HepG2 (cell line): ENCODE measurements at regions not wholly inside any gene's neighbourhood (a gene's known extent, or its start where the extent isn't known, plus 50 kb on each side); places are given as distances from the start of the nearest gene placed in this dataset.

Experiments
- ATAC-seq: fragments of 200-7000 bp; cut with Tn5 transposase; 3 replicates; pipeline ENCODE4 v1.9.1; 2020; ENCODE audit warnings: mild to moderate bottlenecking, moderate library complexity
- BruUV-seq: library from RNA; stranded (reverse); fragments of 400-500 nt; replicated peaks from 2 replicates; lab custom pipeline; 2021; lab: Mats Ljungman, UMichigan
- CTCF ChIA-PET: fragments of 300-600 bp; formaldehyde crosslinking; extraction: SDS; loops from one replicate; lab custom pipeline; 2021; ENCODE audit warnings: low total read pairs, inconsistent platforms, low intra/inter-chr PET ratio; lab: Yijun Ruan, JAX
- POLR2A ChIA-PET: fragments of 350-600 bp; sonication (Branson Sonifier 250); formaldehyde crosslinking; loops from one replicate; lab custom pipeline; 2020; ENCODE audit warnings: antibody characterized with exemption, inconsistent platforms; lab: Yijun Ruan, JAX
- DNase-seq: peaks from one replicate; pipeline ENCODE4 v3.0.0-alpha.2; 2015; ENCODE audit warnings: low spot score
- FAIRE-seq: peaks from 3 replicates; lab custom pipeline; 2011; peaks lifted over from hg19 to GRCh38; lab: Jason Lieb, UNC
- H2AFZ ChIP-seq: one replicate; pipeline ENCODE4 v1.6.1; 2011; ENCODE audit warnings: low read length, inconsistent platforms
- H3K27ac ChIP-seq: fragments of 300-600 bp; 3 replicates; pipeline ENCODE4 v1.8.0; 2011; ENCODE audit warnings: mixed run types, mild to moderate bottlenecking, mixed read lengths, low read length, inconsistent platforms; ENCODE audit not compliant: insufficient read depth; ENCODE audit errors: extremely low read length
- H3K27me3 ChIP-seq, 2 experiments: fragments of 200-600 bp in 1 of 2; 2 replicates in 1 of 2; 3 replicates in 1 of 2; pipeline versions ENCODE4 v1.6.0 to v1.8.0; 2011; ENCODE audit warnings: low read length in 2 of 2, mild to moderate bottlenecking in 2 of 2, moderate library complexity in 2 of 2, inconsistent platforms in 1 of 2; ENCODE audit not compliant: insufficient read depth in 2 of 2, control insufficient read depth in 1 of 2
- H3K36me3 ChIP-seq, 2 experiments: fragments of 200-600 bp in 1 of 2; replicated peaks in 1 of 2; 2 replicates in 1 of 2; 3 replicates in 1 of 2; pipeline versions ENCODE4 v1.5.1 to v1.8.0; 2011; ENCODE audit warnings: low read length in 2 of 2, inconsistent platforms in 1 of 2; ENCODE audit not compliant: insufficient read depth in 2 of 2, control insufficient read depth in 1 of 2
- H3K4me1 ChIP-seq: 2 replicates; pipeline ENCODE4 v1.5.1; 2012; ENCODE audit warnings: low read length, inconsistent platforms; ENCODE audit not compliant: insufficient read depth
- H3K4me2 ChIP-seq: 2 replicates; pipeline ENCODE4 v1.6.0; 2011; ENCODE audit warnings: low read depth, low read length, inconsistent platforms
- H3K4me3 ChIP-seq, 3 experiments: fragments of 200-600 bp in 1 of 3; sonication (generic), shearing (Covaris generic) in 1 of 3; replicated peaks in 1 of 3; 2 replicates each; pipeline ENCODE4 v1.5.1; 2011 to 2016; ENCODE audit warnings: low read length in 3 of 3, inconsistent platforms in 2 of 3, low read depth in 2 of 3, mild to moderate bottlenecking in 2 of 3, control low read depth in 1 of 3, mixed read lengths in 1 of 3; ENCODE audit not compliant: insufficient read depth in 1 of 3
- H3K79me2 ChIP-seq: one replicate; pipeline ENCODE4 v1.6.1; 2011; ENCODE audit warnings: low read length, inconsistent platforms; ENCODE audit not compliant: insufficient read depth
- H3K9ac ChIP-seq: 2 replicates; pipeline ENCODE4 v1.6.0; 2011; ENCODE audit warnings: mild to moderate bottlenecking, low read depth, low read length, inconsistent platforms; ENCODE audit not compliant: insufficient read depth
- H3K9me3 ChIP-seq: 2 replicates; pipeline ENCODE4 v1.5.1; 2012; ENCODE audit warnings: mild to moderate bottlenecking, low read length
- H4K20me1 ChIP-seq: 2 replicates; pipeline ENCODE4 v1.6.0; 2011; ENCODE audit warnings: inconsistent platforms, mild to moderate bottlenecking, low read length, moderate library complexity; ENCODE audit not compliant: insufficient read depth
- BCL3 ChIP-seq: sonication (generic); formaldehyde crosslinking; IDR thresholded peaks from 2 replicates; pipeline ENCODE4 v1.5.1; 2020; ENCODE audit warnings: mild to moderate bottlenecking, missing genetic modification reagents, moderate library complexity
- ETV6 ChIP-seq: sonication (generic); formaldehyde crosslinking; conservative IDR thresholded peaks from 2 replicates; pipeline ENCODE4 v1.4.0; 2020; ENCODE audit warnings: missing genetic modification reagents
- IKZF5 ChIP-seq: IDR thresholded peaks from 2 replicates; pipeline ENCODE4 v1.6.1; 2018; ENCODE audit warnings: missing genetic modification reagents, mild to moderate bottlenecking, missing compliant biosample characterization
- MEIS1 ChIP-seq: sonication (generic); formaldehyde crosslinking; IDR thresholded peaks from 2 replicates; pipeline ENCODE4 v1.9.0; 2021; ENCODE audit warnings: mild to moderate bottlenecking, missing genetic modification reagents, moderate library complexity, borderline replicate concordance
- MIER2 ChIP-seq: IDR thresholded peaks from 2 replicates; pipeline ENCODE4 v1.6.1; 2016; ENCODE audit warnings: missing biosample characterization, missing genetic modification reagents
- ZMAT3 ChIP-seq: sonication (generic); formaldehyde crosslinking; conservative IDR thresholded peaks from 2 replicates; pipeline ENCODE4 v1.7.0; 2021; ENCODE audit warnings: missing genetic modification reagents
- ZNF17 ChIP-seq: sonication (generic); formaldehyde crosslinking; IDR thresholded peaks from 2 replicates; pipeline ENCODE4 v1.5.0; 2020; ENCODE audit warnings: mild to moderate bottlenecking, missing genetic modification reagents
- ZNF230 ChIP-seq: sonication (generic); formaldehyde crosslinking; IDR thresholded peaks from 2 replicates; pipeline ENCODE4 v1.4.0; 2020; ENCODE audit warnings: mild to moderate bottlenecking, missing genetic modification reagents
- ZNF589 ChIP-seq: sonication (generic); formaldehyde crosslinking; conservative IDR thresholded peaks from 2 replicates; pipeline ENCODE4 v1.8.0; 2022; ENCODE audit warnings: mild to moderate bottlenecking, moderate library complexity, missing genetic modification reagents
- ZNF605 ChIP-seq: sonication (generic); formaldehyde crosslinking; IDR thresholded peaks from 2 replicates; pipeline ENCODE4 v1.8.0; 2022; ENCODE audit warnings: mild to moderate bottlenecking, missing genetic modification reagents
- ZNF616 ChIP-seq: sonication (generic); formaldehyde crosslinking; IDR thresholded peaks from 2 replicates; pipeline ENCODE4 v1.5.0; 2020; ENCODE audit warnings: low read depth, mild to moderate bottlenecking, missing genetic modification reagents
- ZNF850 ChIP-seq: sonication (generic); formaldehyde crosslinking; conservative IDR thresholded peaks from 2 replicates; pipeline ENCODE4 v1.9.0; 2021; ENCODE audit warnings: mild to moderate bottlenecking, missing genetic modification reagents
- WGBS: methylation state at CpG from one replicate; pipeline ENCODE4 v1.1.6; 2017; ENCODE audit warnings: low lambda C conversion rate; 5-methylcytosine and 5-hydroxymethylcytosine counted together
- in situ Hi-C: cut with HindIII; loops from 2 replicates; pipeline ENCODE4 v1.10.0; 2017; ENCODE audit warnings: low pct_unique_long_range_greater_than_20kb; ENCODE audit not compliant: extremely low pct_ligation_motif_present
- intact Hi-C: fragments of 100-400 bp; cut with micrococcal nuclease; formaldehyde crosslinking; loops from one replicate; pipeline ENCODE4 v1.10.0; 2022; ENCODE audit not compliant: unreplicated experiment
- TF ChIP-seq, protein P1 (sequence below): sonication (generic); formaldehyde crosslinking; conservative IDR thresholded peaks from 2 replicates; pipeline ENCODE4 v1.8.1; 2023; ENCODE audit warnings: missing genetic modification reagents

DNA sequence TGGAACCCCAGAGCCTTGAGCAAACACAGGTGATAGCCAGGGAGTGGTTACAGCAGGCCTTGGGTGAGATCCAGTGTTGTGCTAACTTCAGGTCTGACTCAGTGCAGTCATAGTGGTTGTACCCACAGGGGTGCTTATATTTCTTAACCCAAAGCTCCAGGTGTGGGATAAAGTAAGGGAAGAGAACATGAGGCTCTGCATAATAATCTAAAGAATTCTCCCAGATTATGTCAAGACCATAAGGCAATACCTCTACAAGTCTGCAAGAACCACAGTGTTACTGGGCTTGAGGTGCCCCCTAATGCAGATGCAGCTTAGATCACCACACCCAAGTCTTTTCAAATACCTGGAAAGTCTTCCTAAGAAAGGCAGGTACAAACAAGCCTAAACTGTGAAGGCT, 485.4 kb downstream of the RFC3 start (continued):
- TF ChIP-seq MEIS1 (CRISPR knock-in tag) (no peak), ZNF850 (no peak), MIER2 (CRISPR knock-in tag) (no peak), ETV6 (no peak)
- TF ChIP-seq, all 625 proteins: peak for 0

DNA sequence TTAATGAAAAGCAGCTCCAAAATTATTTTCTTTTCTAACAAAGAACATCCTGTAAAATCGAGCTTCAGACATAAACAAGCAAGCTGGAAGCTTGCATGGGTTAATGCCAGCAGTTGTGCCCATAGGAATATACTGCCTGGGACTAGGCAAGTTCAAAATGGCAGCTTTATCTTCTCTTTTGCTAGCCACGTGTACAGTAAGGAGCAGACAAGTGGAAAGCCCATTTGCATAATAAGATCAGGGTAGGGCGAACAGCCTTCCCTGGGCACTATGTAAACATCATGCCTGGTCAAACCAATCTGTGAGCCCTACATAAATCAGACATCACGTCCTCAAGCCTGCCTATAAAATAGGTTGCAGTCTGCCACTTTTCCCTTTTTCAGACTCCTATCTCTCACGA, 489.7 kb downstream of the RFC3 start:
- intact Hi-C loops (no loop called here), in situ Hi-C loops (no loop called here)
- no peak for FAIRE-seq
- DNase-seq: no peak
- 5% methylated on average over 5 of the region's 5 CpGs for WGBS
- Histone ChIP-seq H3K4me1 (no peaks in the 10 kb centered on the region), H3K27me3 (no peaks in the 10 kb centered on the region), H3K9ac (no peak overlapping the region), H3K9me3 (no peaks in the 10 kb centered on the region), H3K4me2 (no peak overlapping the region), H2AFZ (no peak overlapping the region)
- BruUV-seq: no TSS peak
- TF ChIP-seq, protein P1, sequence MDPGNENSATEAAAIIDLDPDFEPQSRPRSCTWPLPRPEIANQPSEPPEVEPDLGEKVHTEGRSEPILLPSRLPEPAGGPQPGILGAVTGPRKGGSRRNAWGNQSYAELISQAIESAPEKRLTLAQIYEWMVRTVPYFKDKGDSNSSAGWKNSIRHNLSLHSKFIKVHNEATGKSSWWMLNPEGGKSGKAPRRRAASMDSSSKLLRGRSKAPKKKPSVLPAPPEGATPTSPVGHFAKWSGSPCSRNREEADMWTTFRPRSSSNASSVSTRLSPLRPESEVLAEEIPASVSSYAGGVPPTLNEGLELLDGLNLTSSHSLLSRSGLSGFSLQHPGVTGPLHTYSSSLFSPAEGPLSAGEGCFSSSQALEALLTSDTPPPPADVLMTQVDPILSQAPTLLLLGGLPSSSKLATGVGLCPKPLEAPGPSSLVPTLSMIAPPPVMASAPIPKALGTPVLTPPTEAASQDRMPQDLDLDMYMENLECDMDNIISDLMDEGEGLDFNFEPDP: no peak
- TF ChIP-seq BCL3 (CRISPR knock-in tag): no peak
- no peak for TF ChIP-seq IKZF5
- no peak for TF ChIP-seq ZNF230 (CRISPR knock-in tag)
- no peak for TF ChIP-seq ZNF616 (CRISPR knock-in tag)
- no peak for TF ChIP-seq ZNF589 (CRISPR knock-in tag)
- no peak for TF ChIP-seq ZNF17 (CRISPR knock-in tag)
- TF ChIP-seq ZNF605 (CRISPR knock-in tag): no peak
- TF ChIP-seq ZMAT3 (CRISPR knock-in tag): no peak
- TF ChIP-seq, all 625 proteins: peak for 0
- no peaks in the 10 kb centered on the region for H3K79me2 ChIP-seq
- H3K36me3 ChIP-seq: no peaks in the 10 kb centered on the region
- POLR2A ChIA-PET: no interaction called here
- H4K20me1 ChIP-seq: no peaks in the 10 kb centered on the region
- H3K4me3 ChIP-seq: no peak overlapping the region
- CTCF ChIA-PET: no interaction called here
- ATAC-seq: no peak
- H3K27ac ChIP-seq: no peak overlapping the region
